AG10803 (cell line): ENCODE measurements at regions not wholly inside any gene's neighbourhood (a gene's known extent, or its start where the extent isn't known, plus 50 kb on each side); places are given as distances from the start of the nearest gene placed in this dataset.

Experiments used
- DNase-seq: peaks from one replicate; pipeline ENCODE4 v3.0.0; 2010; ENCODE audit warnings: low read depth
- H3K4me3 ChIP-seq: 2 replicates; pipeline ENCODE4 v1.5.1; 2011; ENCODE audit warnings: mild to moderate bottlenecking, low read length, control low read depth
- CTCF ChIP-seq: conservative IDR thresholded peaks from 2 replicates; pipeline ENCODE4 v1.5.1; 2011; ENCODE audit warnings: mild to moderate bottlenecking, low read length, control low read depth, inconsistent platforms

GRCh38 chr19:27765397-27765796, 1447.6 kb downstream of the UQCRFS1 start:
- no peak overlapping the region for H3K4me3 ChIP-seq
- no peak for TF ChIP-seq CTCF

GRCh38 chr19:27764186-27764804, 1448.7 kb downstream of the UQCRFS1 start:
- DNase-seq: no peak
- no peak overlapping the region for H3K4me3 ChIP-seq
- TF ChIP-seq CTCF: no peak

More at GRCh38 chr19:27765397-27765796, 1447.6 kb downstream of the UQCRFS1 start:
- no peak for DNase-seq

GRCh38 chr19:27762933-27763332, 1450.0 kb downstream of the UQCRFS1 start:
- no peak overlapping the region for H3K4me3 ChIP-seq
- DNase-seq: no peak
- no peak for TF ChIP-seq CTCF

- no peak overlapping the region for H3K4me3 ChIP-seq
- DNase-seq: no peak
- TF ChIP-seq CTCF: no peak
Observed at GRCh38 chr19:27759896-27760295, 1453.1 kb downstream of the UQCRFS1 start.

GRCh38 chr19:27758626-27759505, 1454.1 kb downstream of the UQCRFS1 start:
- no peak overlapping the region for H3K4me3 ChIP-seq
- no peak for DNase-seq
- no peak for TF ChIP-seq CTCF

- no peak for TF ChIP-seq CTCF
- no peak overlapping the region for H3K4me3 ChIP-seq
- DNase-seq: no peak
Observed at GRCh38 chr19:27754700-27755099, 1458.3 kb downstream of the UQCRFS1 start.

- H3K4me3 ChIP-seq: no peak overlapping the region
- no peak for DNase-seq
- no peak for TF ChIP-seq CTCF
Observed at GRCh38 chr19:27753622-27754021, 1459.3 kb downstream of the UQCRFS1 start.
